HG03159 (cell line): ENCODE measurements at regions not wholly inside any gene's neighbourhood (a gene's known extent, or its start where the extent isn't known, plus 50 kb on each side); places are given as distances from the start of the nearest gene placed in this dataset.

ENCODE experiments used
- ATAC-seq: cut with Tn5 transposase; IDR thresholded peaks from one replicate; pipeline ENCODE4 v1.9.1; 2021; ENCODE audit warnings: mild to moderate bottlenecking, moderate library complexity; ENCODE audit not compliant: unreplicated experiment

- ATAC-seq, result no peak
These were observed 539.2 kb upstream of the PCDH9 start for GRCh38 chr13:67769063-67769986.

GRCh38 chr13:67763984-67764383, 533.8 kb upstream of the PCDH9 start:
- no peak for ATAC-seq

- no peak for ATAC-seq
These were observed 533.2 kb upstream of the PCDH9 start for GRCh38 chr13:67763384-67763783.

- ATAC-seq, result no peak
These were observed 528.8 kb upstream of the PCDH9 start for GRCh38 chr13:67758975-67759374.

GRCh38 chr13:67754012-67754411, 523.9 kb upstream of the PCDH9 start:
- no peak for ATAC-seq

- no peak for ATAC-seq
These were observed 522.6 kb upstream of the PCDH9 start for GRCh38 chr13:67752759-67753158.

GRCh38 chr13:67742478-67742877, 512.3 kb upstream of the PCDH9 start:
- no peak for ATAC-seq

GRCh38 chr13:67740871-67741535, 510.9 kb upstream of the PCDH9 start:
- ATAC-seq, result no peak

- ATAC-seq, result no peak
These were observed 506.7 kb upstream of the PCDH9 start for GRCh38 chr13:67736646-67737420.

GRCh38 chr13:67735651-67736050, 505.5 kb upstream of the PCDH9 start:
- no peak for ATAC-seq

- no peak for ATAC-seq
These were observed 496.8 kb upstream of the PCDH9 start for GRCh38 chr13:67726979-67727378.

GRCh38 chr13:67725999-67726398, 495.9 kb upstream of the PCDH9 start:
- ATAC-seq, result no peak

- ATAC-seq, result no peak
These were observed 483.4 kb upstream of the PCDH9 start for GRCh38 chr13:67713571-67713970.

- ATAC-seq, result no peak
These were observed 466.6 kb upstream of the PCDH9 start for GRCh38 chr13:67696775-67697174.

- no peak for ATAC-seq
These were observed 434.4 kb upstream of the PCDH9 start for GRCh38 chr13:67664502-67664901.

GRCh38 chr13:67662997-67663396, 432.9 kb upstream of the PCDH9 start:
- no peak for ATAC-seq

GRCh38 chr13:67652887-67653286, 422.8 kb upstream of the PCDH9 start:
- ATAC-seq, result no peak

GRCh38 chr13:67651908-67652465, 421.9 kb upstream of the PCDH9 start:
- no peak for ATAC-seq

GRCh38 chr13:67650471-67650870, 420.3 kb upstream of the PCDH9 start:
- no peak for ATAC-seq

GRCh38 chr13:67645874-67646467, 415.8 kb upstream of the PCDH9 start:
- ATAC-seq, result no peak
